Stimulated activated CD4-positive, alpha-beta T cell treated with anti-CD3 and anti-CD28 coated beads, TNF-alpha, amount 100 ng/mL, for 24 hours (primary cell): ENCODE measurements at regions not wholly inside any gene's neighbourhood (a gene's known extent, or its start where the extent isn't known, plus 50 kb on each side); places are given as distances from the start of the nearest gene placed in this dataset.
"Not testable (repeated sequence)": the region's sequence is repeated elsewhere in the genome, so short reads cannot be mapped to it uniquely, and the experiment has no call there.

Experiments used
- DNase-seq, 3 experiments: peaks; one replicate each; pipeline ENCODE4 v3.0.0-alpha.2; 2020; ENCODE audit warnings: low read depth in 3 of 3

DNA sequence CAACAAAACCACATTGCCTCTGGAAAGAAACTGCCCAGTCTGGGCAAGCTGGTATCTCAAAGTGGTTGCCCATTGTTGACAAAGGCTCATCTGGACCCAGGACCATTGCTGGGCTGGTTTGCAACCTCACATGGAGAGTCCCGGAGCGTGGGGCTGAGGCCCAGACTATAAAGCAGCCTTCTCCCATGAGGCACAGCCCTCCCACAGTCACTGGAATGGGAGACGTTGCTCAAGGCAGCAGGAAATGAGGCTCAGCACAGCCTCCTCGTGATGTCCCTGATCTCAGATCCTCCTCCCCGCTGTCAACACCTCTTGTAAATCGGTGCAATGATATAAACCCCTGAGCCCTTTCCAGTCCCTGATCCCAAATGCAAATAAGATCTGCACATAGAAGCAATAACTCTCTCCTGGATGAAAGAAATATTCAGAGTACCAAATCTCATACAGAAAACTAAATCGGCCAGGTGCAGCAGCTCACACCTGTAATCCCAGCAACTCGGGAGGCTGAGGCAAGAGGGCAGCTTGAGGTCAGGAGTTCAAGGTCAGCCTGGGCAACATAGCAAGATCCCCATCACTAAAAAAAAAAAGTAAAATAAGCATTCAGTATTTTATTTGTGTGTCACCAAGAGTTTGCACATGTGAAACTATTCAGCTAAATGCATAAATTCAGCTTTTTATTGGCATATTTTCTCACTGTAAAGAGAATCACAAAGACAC is 103.0 kb upstream of the RREB1 start:
- no peak for DNase-seq

DNA sequence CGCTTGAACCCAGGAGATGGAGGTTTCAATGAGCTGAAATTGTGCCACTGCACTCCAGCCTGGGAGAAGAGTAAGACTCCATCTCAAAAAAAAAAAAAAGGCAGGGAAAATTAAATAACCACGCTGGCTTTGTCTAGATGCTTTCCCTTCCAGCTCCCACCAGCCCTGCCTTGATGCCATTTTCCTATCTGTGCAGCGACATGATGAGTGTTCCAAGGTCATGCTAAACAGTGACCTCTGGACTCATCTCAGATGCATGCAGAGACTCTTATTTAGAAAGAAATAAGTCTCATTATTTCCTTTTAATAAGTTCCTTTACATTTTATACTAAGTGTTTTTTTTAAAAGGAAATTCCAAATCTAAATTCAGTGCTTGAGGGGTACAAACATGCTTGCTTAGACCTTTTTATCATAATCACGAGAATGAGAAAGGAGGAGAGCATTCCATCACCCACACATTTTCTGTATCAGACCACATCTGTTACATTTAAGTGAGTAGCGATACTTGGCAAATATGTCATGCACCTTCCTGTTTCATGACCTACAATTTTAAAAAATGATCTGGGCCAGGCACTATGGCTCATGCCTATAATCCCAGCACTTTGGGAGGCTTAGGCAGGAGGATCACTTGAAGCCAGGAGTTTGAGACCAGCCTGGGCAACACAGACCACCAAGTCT is 101.1 kb upstream of the RREB1 start:
- no peak for DNase-seq

DNA sequence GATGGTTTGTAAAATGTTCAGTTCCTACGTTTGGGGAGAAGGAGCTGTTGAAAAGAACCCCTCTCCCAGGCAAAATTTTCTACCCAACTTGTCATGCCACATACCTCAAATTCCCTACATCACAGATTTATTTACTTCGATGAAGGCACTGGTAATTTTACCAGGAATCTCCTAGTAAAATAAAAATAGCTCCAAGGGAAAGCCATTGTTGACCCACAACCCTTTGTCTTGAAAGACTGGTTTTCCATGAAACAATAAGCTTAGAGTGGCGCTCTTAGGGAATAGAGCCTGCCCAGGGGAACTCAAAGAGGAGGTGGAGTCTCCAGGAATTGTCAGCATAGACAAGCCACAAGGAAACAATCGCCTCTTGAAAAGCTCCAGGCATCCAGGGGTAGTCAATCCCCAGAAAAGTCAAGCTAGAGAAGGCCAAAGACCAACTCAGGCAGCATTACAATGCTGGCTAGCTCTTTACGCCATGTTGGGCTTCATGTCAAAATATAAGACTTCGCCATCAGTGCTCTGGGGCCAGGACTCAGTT is 99.2 kb upstream of the RREB1 start:
- DNase-seq, result no peak

DNA sequence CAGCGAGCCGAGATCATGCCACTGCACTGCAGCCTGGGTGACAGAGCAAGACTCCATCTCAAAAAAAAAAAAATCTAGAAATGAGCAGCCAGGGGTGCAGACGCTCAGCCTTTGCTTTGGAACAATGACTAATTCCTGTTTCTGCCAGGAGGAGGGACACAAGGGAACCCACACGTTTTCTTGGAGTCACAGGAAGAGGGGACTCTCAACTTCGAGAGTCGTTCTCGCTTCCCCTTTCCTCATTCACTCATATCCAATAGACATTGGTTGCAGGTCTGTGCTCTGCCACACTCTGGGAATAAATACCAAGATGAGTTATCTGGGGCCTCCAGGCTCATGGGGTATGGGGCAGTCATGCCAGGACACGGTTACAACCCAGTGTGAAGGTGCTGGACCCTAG is 91.5 kb upstream of the RREB1 start:
- DNase-seq, result no peak

DNA sequence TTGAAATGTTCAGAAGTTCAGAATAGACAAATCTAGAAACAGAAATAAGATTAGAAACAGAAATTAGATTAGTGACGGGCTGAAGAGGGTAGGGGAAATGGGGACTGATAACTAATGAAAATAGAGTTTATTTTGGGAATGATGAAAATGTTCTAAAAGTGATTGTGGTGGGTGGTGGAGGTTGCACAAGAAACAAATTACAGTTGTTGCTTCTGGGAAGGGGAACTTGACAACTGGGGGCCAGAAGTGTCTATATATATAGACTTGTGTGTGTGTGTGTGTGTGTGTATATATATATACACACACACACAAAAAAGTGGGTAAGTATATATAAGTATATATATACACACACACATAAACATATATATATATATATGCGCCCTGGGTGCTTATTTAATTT is 86.5 kb upstream of the RREB1 start:
- no peak for DNase-seq

DNA sequence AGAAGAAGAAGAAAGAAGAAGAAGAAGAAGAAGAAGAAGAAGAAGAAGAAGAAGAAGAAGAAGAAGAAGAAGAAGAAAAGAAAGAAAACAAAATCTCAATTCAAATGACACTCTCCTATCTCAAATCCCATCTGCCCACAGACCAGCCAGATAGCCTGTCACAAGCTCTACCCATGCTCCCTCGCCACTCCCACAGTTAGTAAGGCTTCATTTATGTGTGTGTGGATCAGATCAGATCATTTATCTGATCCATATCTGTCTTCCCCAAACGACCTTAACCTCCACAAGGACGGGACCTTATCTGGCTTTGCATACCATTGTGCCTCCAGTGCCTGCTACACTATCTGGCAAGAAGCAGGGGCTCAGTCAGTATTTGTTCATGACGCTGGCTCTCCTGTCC is 81.9 kb upstream of the RREB1 start:
- DNase-seq, result no peak

DNA sequence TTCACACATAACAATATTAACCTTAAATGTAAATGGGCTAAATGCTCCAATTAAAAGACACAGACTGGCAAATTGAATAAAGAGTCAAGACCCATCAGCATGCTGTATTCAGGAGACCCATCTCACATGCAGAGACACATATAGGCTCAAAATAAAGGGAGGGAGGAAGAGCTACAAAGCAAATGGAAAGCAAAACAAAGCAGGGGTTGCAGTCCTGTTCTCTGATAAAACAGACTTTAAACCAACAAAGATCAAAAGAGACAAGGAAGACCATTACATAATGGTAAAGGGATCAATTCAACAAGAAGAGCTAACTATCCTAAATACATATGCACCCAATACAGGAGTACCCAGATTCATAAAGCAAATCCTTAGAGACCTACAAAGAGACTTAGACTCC is 78.8 kb upstream of the RREB1 start:
- not testable (repeated sequence) for DNase-seq

DNA sequence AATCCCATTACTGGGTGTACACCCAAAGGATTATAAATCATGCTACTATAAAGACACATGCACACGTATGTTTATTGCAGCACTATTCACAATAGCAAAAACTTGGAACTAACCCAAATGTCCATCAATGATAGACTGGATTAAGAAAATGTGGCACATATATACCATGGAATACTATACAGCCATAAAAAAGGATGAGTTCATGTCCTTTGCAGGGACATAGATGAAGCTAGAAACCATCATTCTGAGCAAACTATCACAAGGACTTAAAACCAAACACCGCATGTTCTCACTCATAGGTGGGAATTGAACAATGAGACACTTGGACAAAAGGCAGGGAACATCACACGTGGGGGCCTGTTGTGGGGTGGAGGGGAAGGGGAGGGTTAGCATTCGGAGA is 76.8 kb upstream of the RREB1 start:
- not testable (repeated sequence) for DNase-seq

DNA sequence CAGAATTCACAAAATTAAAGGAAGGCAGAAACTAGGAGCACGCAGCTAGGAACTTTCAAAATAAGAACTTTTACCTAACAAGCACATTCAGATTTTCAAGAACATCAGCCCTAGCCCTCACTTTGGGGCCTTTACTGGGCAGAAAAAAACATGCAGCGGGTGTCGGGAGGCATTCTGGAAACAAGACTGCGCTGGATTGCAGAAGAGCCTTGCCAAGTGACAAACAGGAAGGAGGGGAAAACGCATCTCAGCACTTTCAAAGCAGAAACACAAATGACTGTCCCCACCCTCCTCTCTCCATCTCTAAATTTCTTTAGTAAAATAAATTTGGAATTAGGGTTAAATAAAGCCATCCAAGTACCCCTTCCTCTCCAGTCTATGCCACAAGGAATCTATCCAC is 74.6 kb upstream of the RREB1 start:
- DNase-seq, result no peak

DNA sequence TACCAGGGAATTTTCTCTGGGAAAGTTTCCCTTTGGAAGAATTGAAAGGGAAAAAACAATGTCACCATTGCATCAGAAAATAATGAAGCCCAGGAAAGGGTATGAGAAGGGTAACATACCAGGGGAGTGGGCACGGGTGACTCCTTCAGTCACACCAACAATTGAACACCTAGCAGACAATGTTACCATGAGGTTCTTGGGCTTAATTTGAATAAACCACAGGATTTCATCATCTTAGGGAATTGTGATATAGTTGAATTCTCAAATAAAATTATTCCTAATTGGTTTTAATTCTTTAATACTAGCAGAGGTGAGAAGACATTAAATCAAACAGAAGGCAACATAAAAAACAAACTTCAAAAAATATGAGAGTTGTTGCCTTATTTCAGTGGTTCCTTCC is 73.7 kb upstream of the RREB1 start:
- no peak for DNase-seq

DNA sequence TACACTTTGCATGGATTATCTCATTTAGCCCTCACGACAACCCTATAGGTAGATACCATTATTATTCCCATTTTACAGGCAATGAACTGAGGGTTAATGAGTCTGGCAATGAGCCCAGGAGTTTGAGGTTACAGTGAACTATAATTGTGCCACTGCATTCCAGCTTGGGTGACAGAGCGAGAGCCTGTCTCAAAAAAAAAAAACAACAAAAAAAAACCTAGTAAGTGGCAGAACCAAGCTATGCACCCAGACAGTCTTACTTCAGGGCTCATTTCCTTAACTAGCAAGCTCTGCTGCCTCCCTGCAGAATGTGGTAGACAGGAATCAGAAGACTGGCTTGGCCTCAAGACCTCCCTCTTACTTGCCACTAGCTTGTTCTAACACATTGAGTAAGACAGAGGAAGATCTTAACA is 71.9 kb upstream of the RREB1 start:
- DNase-seq, result no peak

DNA sequence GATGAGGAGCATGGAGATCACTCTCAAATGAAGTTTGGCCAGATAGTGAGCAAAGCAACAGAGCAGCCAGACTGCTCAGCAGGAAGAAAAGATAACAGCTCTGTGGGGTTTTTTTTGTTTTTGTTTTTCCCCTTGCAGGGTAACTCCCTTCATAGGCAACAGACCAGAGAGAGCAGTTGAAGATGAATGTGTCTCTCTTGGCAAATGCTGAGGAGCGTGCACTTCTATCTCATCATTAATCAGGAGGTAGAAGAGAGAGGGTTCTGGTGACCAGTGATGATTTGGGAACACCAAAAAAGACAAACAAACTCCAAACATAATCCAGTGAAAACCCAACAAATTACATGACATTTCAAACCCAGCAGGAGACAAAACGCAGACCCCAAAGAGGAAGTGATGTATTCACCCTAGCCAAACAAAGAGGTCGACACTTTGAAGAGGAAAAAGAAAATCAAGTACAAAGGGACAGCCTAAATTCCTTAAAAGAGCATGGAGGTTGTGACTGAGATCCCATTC is 66.2 kb upstream of the RREB1 start:
- no peak for DNase-seq

DNA sequence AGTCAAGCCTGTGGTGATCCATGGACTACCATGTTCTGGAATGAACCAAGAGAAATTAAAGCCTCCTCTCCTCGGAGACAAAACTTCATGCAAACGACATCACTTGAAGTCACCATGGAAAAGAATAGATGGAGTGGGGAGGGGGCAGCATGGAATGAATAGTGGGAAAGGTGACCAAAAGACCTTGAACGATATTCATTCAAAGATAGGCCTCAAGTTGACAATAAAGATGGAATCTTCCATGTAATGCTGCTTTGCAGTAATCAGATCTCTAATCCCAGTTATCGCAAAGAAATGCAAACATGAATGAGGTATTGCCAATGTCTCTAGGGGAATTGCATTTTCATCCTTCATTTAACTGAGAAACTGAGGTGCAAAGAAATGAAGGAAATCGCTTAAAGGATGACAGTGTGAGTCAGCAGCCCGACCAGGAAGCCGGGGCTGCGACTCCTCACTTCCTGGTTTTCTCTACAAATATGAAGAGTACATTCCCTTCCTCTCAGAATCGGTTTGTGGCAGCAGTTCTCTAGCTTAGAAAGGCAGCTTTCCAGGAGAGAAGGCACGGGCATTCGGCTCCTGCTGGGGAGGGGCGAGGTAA is 65.6 kb upstream of the RREB1 start:
- DNase-seq, result no peak

DNA sequence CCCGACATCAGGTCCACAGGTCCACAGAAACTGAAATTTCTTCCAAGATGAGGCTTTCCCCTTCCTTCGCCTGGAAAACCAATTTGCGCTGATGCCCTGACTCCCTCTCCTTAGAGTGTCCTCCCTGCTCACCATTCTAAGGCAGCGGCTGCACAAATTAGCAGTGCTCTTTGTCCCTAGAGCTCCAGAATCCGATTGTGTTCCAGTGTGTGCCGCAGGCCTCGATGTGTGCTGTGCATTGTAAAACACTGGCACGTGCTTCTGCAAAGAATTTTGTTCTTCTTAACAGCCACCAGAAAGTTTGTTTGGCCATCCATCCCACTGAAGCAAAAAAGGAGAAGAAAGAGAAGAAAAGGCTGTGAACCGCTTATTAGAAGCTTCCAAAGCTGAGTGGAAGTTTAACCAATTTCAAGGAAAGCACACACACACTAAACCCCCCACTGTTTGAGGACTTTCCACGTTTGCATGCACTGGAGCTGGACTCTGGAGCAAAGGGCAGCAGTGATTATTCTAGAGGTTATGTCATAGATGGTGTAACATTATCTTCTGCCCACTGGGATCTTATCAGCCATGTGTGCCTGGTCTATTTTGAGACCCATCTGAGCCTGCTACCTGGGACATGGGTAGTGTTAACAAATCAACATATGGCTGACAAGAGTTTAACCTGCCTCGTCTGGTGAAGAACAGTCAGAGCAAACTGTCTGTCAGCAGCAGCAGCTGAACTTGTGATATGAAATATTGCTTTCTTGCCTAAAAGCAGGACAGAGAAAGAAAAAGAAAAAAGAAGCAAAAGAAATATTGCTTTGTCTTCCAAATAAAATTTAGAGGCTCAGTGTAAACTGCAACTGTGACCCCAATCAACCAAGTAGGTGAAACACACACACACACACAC is 64.9 kb upstream of the RREB1 start:
- DNase-seq, result no peak

DNA sequence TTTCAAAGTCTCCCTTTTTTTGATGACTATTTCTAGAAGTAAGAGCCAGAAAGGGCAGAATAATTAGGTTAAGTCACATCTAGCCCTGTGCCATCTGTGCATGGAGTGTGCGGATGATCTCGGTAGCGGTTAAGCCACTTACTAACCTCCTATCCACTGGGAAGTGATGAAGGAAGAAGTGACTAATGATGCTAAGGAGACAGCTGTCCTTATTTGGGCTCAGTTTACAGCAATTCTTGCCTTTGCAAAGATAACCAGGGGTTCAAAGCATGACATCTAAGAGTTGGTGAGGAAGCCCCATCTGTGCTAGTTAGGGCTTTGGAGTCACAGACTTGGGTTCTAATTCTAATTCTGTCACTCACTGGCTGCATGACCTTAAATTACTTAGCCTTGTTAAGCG is 62.4 kb upstream of the RREB1 start:
- DNase-seq, result no peak

DNA sequence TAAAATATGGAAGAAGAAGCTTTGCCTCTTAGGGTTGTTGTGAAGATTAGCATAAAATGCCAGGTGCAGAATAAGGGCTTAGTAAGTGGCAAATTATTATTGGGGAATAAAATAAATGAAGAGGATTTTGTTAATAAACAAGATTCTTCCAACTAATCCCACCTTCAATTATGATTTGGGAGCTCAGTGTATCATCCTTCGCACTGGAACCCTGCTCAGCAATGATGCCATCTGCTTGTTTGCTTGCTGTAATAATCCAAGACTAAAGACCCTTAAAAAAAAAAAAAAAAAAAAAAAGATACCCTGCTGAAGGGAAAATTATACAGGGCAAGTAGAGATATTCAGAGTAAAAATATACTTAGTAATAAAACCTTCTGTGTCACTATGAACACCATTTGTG is 62.0 kb upstream of the RREB1 start:
- no peak for DNase-seq

DNA sequence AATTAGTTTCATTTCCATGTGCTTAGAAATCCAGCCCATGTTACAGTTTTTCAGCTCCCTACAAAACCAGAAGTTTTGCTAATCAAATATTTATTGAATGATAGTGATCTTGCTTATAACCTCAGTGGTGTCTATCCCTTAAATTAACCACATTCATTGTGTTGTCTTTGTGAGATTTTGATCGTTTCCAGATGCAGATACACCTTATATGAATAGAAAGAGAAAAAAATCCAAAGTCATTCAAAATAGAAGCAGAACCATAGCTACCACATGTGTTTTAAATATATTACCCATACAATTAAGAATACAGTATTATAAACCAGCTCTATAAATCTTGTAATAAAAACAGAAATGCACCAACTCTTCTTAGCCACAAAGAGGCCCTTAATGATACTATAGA is 60.6 kb upstream of the RREB1 start:
- DNase-seq, result no peak

DNA sequence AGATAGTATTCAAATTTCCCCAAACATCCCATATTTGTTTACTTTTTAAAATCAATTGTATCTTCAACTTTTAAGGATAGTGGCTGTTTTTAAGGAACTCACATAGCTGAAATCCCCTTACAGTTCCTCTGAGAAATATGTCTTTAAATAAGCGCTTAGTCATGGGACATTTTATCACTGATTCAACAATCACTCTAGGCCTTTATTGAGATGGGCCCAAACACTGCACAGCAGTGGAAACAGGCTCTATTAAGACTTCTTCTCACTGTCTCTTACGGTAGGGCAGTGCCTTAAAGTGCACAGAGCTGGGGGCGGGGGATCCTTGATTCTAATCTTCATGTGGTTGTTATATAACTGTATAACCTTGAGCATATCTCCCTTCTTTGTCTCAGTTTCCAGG is 59.8 kb upstream of the RREB1 start:
- no peak for DNase-seq

DNA sequence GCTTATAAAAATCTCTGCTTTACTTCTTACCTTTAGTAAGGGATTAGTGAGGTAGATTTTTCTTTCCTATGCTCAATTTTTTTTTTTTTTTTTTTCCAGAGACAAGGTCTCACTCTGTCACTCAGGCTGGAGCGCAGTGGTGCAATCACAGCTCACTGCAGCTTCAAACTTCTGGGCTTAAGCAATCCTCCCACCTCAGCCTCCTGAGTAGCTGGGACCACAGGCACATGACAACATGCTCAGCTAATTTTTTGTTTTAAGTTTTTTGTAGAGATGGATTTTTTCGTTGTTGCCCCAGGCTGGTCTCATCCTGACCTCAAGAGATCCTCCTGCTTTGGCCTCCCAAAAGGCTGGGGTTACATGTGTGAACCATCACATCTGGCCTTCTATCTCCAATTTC is 58.9 kb upstream of the RREB1 start:
- no peak for DNase-seq

DNA sequence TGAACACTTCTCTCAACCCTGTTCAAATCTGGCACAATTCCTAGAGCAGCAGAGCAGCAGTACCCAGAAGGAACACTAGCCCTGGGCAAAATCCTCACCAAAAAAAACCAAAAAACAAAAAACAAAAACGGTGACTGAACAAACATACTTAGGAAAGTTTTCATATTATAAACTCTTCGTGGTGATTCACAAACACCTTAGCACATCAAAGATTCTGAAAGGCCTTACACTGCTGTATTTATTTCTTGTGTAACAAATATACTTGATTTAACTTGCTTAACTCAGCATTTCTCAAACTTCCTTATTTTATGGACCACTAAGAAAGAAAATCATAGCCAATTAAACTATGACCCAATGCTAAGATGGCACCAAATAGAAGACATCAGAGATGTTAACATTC is 57.8 kb upstream of the RREB1 start:
- DNase-seq, result no peak

DNA sequence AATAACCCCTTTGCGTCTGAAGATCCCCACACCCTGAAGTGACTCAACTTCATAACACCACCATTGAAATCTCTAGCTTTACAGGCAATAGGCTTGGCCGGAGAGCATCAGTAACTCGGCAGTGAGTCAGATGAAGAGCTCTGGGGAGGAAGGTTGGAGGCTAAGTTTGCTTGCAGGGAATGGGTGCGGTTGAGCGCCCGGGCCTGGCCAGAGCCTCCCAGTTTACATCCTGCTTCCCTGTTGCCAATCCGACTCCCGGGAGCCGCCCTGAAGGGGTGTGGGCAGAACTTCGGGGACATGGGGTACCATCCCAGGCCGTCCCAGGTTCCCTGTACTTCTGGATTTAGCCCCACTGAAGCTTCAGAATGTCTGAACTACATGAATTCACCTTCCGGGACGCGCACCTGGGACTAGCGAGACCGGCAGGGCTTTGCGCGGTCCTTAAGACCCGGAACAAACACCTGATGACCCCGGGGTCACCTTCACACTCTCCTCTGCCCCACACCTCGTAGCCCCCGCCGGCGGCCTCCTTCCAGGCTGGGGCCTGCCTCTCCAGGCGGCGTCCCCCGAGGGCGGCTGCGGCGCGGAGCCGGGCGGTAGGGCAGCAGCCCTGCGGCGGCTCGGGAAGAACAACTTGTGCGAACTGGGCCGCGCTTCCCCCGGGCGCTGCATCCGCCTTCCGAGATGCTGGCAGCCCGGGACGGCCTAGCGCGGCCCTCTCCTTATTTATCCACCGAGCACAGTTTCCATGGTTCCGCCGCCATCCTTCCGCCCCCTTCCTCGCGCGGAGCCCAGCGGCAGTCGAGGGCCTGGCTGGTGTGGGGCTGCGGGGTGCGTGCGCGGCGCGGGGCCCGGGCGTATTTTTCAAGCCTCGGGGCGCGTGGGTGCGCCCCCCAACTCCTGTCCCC is 56.6 kb upstream of the RREB1 start:
- DNase-seq, result peak in 1 of 3 experiments; percentile 16
